ENCODE measurements at regions not wholly inside any gene's neighbourhood (a gene's known extent, or its start where the extent isn't known, plus 50 kb on each side); places are given as distances from the start of the nearest gene placed in this dataset.

- TF ChIP-seq POLR2A (IDR thresholded peaks at IDR 0.05; ENCODE audit: low read depth, low read length) (no peak), POLR2AphosphoS5 (IDR thresholded peaks at IDR 0.05; ENCODE audit: low read depth, low read length) (no peak)
These were observed 92.3 kb upstream of the KDM7A start for GRCh38 chr7:140269004-140269638.
